Mesenchymal stem cell (in vitro differentiated cells and primary cell): ENCODE measurements at regions not wholly inside any gene's neighbourhood (a gene's known extent, or its start where the extent isn't known, plus 50 kb on each side); places are given as distances from the start of the nearest gene placed in this dataset.
A peak's percentile ranks its signal among the peaks of the same experiment; 100 is the strongest.

Experiments
- DNase-seq: peaks from one replicate; pipeline ENCODE4 v3.0.0-alpha.2; 2013
- H2AFZ ChIP-seq: one replicate; pipeline ENCODE4 v1.6.1; 2013; ENCODE audit warnings: low read depth, mild to moderate bottlenecking, control low read depth, inconsistent platforms, low read length, moderate library complexity
- H2AK5ac ChIP-seq: 2 replicates; pipeline ENCODE4 v1.6.1; 2013; ENCODE audit warnings: low read length, moderate library complexity, mild to moderate bottlenecking, inconsistent platforms; ENCODE audit not compliant: severe bottlenecking
- H2BK120ac ChIP-seq: one replicate; pipeline ENCODE4 v1.6.1; 2013; ENCODE audit warnings: low read depth, mild to moderate bottlenecking, inconsistent platforms, low read length, moderate library complexity
- H2BK12ac ChIP-seq, 2 experiments: one replicate each; pipeline ENCODE4 v1.6.1; 2013; ENCODE audit warnings: inconsistent platforms in 2 of 2, low read length in 2 of 2, mild to moderate bottlenecking in 2 of 2, moderate library complexity in 2 of 2, control low read depth in 1 of 2
- H2BK15ac ChIP-seq: one replicate; pipeline ENCODE4 v1.6.1; 2013; ENCODE audit warnings: mild to moderate bottlenecking, low read depth, inconsistent platforms; ENCODE audit not compliant: poor library complexity, severe bottlenecking
- H2BK5ac ChIP-seq: 2 replicates; pipeline ENCODE4 v1.6.1; 2013; ENCODE audit warnings: low read depth, mild to moderate bottlenecking, low read length, control low read depth, inconsistent platforms; ENCODE audit not compliant: poor library complexity, severe bottlenecking
- H3K14ac ChIP-seq, 2 experiments: one replicate each; pipeline ENCODE4 v1.6.1; 2013; ENCODE audit warnings: inconsistent platforms in 2 of 2, low read length in 2 of 2, control low read depth in 1 of 2, mild to moderate bottlenecking in 1 of 2, moderate library complexity in 1 of 2
- H3K18ac ChIP-seq, 2 experiments: one replicate each; pipeline ENCODE4 v1.6.1; 2013; ENCODE audit warnings: inconsistent platforms in 2 of 2, low read length in 2 of 2, control low read depth in 1 of 2, low read depth in 1 of 2, mild to moderate bottlenecking in 1 of 2
- H3K23ac ChIP-seq, 2 experiments: one replicate each; pipeline ENCODE4 v1.6.1; 2013; ENCODE audit warnings: inconsistent platforms in 2 of 2, low read length in 2 of 2, mild to moderate bottlenecking in 2 of 2, moderate library complexity in 2 of 2, control low read depth in 1 of 2
- H3K27ac ChIP-seq: 2 replicates; pipeline ENCODE4 v1.5.1; 2013; ENCODE audit warnings: mild to moderate bottlenecking, moderate library complexity, low read length, control low read depth, inconsistent platforms; ENCODE audit not compliant: poor library complexity, severe bottlenecking
- H3K27me3 ChIP-seq, 2 experiments: 2 replicates each; pipeline versions ENCODE4 v1.6.1 to v1.7.0; 2013; ENCODE audit warnings: low read length in 2 of 2, mild to moderate bottlenecking in 2 of 2, moderate library complexity in 2 of 2, control low read depth in 1 of 2, inconsistent platforms in 1 of 2; ENCODE audit not compliant: control insufficient read depth in 1 of 2, insufficient read depth in 1 of 2
- H3K36me3 ChIP-seq, 2 experiments: 2 replicates each; pipeline versions ENCODE4 v1.6.1 to v1.7.0; 2013; ENCODE audit warnings: low read length in 2 of 2, control low read depth in 1 of 2, inconsistent platforms in 1 of 2, low read depth in 1 of 2, mild to moderate bottlenecking in 1 of 2; ENCODE audit not compliant: insufficient read depth in 2 of 2, control insufficient read depth in 1 of 2
- H3K4ac ChIP-seq, 2 experiments: one replicate each; pipeline ENCODE4 v1.6.1; 2013; ENCODE audit warnings: inconsistent platforms in 2 of 2, low read length in 2 of 2, mild to moderate bottlenecking in 2 of 2, moderate library complexity in 2 of 2, control low read depth in 1 of 2, low read depth in 1 of 2
- H3K4me1 ChIP-seq: 2 replicates; pipeline ENCODE4 v1.6.1; 2013; ENCODE audit warnings: low read depth, low read length, control low read depth; ENCODE audit not compliant: control insufficient read depth, insufficient read depth
- H3K4me2 ChIP-seq: 2 replicates; pipeline ENCODE4 v1.6.1; 2013; ENCODE audit warnings: low read length, mild to moderate bottlenecking, inconsistent platforms; ENCODE audit not compliant: poor library complexity, severe bottlenecking
- H3K4me3 ChIP-seq, 2 experiments: 2 replicates each; pipeline versions ENCODE4 v1.5.1 to v1.7.0; 2013; ENCODE audit warnings: low read length in 2 of 2, mild to moderate bottlenecking in 2 of 2, control low read depth in 1 of 2, low read depth in 1 of 2; ENCODE audit not compliant: insufficient read depth in 1 of 2
- H3K79me1 ChIP-seq: replicated peaks from 2 replicates; pipeline ENCODE4 v1.6.1; 2013; ENCODE audit warnings: mild to moderate bottlenecking, control low read depth, low read length, inconsistent platforms; ENCODE audit not compliant: poor library complexity, severe bottlenecking
- H3K9ac ChIP-seq: 2 replicates; pipeline ENCODE4 v1.7.0; 2013; ENCODE audit warnings: mild to moderate bottlenecking, low read length, moderate library complexity
- H3K9me3 ChIP-seq: 2 replicates; pipeline ENCODE4 v1.7.0; 2013; ENCODE audit warnings: mild to moderate bottlenecking, low read length; ENCODE audit not compliant: control insufficient read depth
- H4K8ac ChIP-seq: one replicate; pipeline ENCODE4 v1.6.1; 2013; ENCODE audit warnings: inconsistent platforms, mild to moderate bottlenecking, low read length, moderate library complexity
- H4K91ac ChIP-seq: one replicate; pipeline ENCODE4 v1.6.1; 2013; ENCODE audit warnings: mild to moderate bottlenecking, low read length, inconsistent platforms
- WGBS: methylation state at CpG from one replicate; pipeline ENCODE4 v1.1.7; 2013; ENCODE audit warnings: mixed read lengths; 5-methylcytosine and 5-hydroxymethylcytosine counted together

DNA sequence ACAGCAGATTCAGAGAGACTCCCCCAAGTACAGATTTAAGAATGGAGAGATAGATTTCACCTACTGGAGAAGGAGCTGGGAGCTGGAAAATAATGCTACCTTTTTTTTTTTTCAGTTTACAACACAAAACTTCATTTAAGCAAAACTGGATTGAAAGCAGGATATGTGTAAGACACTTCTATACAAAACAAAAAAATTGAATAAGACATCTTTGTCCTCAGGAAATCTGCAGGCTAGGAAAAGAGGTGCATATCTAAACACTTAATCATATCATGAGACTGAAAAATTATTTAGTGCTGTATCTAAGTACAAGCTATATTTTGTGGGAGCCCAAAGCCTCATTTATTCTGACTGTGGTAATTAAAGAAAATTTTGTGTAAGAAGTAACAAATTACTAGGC, 516.1 kb downstream of the ZIC1 start:
- H2BK15ac ChIP-seq, result no peak overlapping the region
- H2AFZ ChIP-seq, result no peak overlapping the region
- no peak overlapping the region for H3K23ac ChIP-seq
- no peak overlapping the region for H2BK120ac ChIP-seq
- H3K27ac ChIP-seq, result no peak overlapping the region
- no peak for DNase-seq
- peak overlapping the region; percentile 36 for H3K9ac ChIP-seq
- no peaks in the 10 kb centered on the region for H3K79me1 ChIP-seq
- no peaks in the 10 kb centered on the region for H3K36me3 ChIP-seq
- no peak overlapping the region for H3K4me2 ChIP-seq
- no peaks in the 10 kb centered on the region for H3K9me3 ChIP-seq
- no peak overlapping the region for H2AK5ac ChIP-seq
- H3K4ac ChIP-seq, result no peak overlapping the region
- H2BK5ac ChIP-seq, result no peak overlapping the region
- no peak overlapping the region for H4K8ac ChIP-seq
- H4K91ac ChIP-seq, result no peak overlapping the region
- no peak overlapping the region for H3K14ac ChIP-seq
- H3K27me3 ChIP-seq, result no peaks in the 10 kb centered on the region
- no peak overlapping the region for H3K4me3 ChIP-seq
- no peaks in the 10 kb centered on the region for H3K4me1 ChIP-seq
- no peak overlapping the region for H3K18ac ChIP-seq
- no peak overlapping the region for H2BK12ac ChIP-seq

- no peak overlapping the region for H2BK5ac ChIP-seq
- H3K4me3 ChIP-seq, result no peak overlapping the region
- H3K36me3 ChIP-seq, result no peaks in the 10 kb centered on the region
- H3K4ac ChIP-seq, result no peak overlapping the region
- H2AFZ ChIP-seq, result no peak overlapping the region
- no peak overlapping the region for H3K27ac ChIP-seq
- H3K79me1 ChIP-seq, result no peaks in the 10 kb centered on the region
- H2BK120ac ChIP-seq, result no peak overlapping the region
- no peak overlapping the region for H2BK12ac ChIP-seq
- H2BK15ac ChIP-seq, result no peak overlapping the region
- 97% methylated on average over 3 of the region's 4 CpGs for WGBS
- H4K8ac ChIP-seq, result no peak overlapping the region
- no peak overlapping the region for H4K91ac ChIP-seq
- DNase-seq, result peak; percentile 13
- no peaks in the 10 kb centered on the region for H3K9me3 ChIP-seq
- H3K27me3 ChIP-seq, result no peaks in the 10 kb centered on the region
- no peak overlapping the region for H3K18ac ChIP-seq
- H2AK5ac ChIP-seq, result no peak overlapping the region
- H3K4me1 ChIP-seq, result no peaks in the 10 kb centered on the region
- H3K4me2 ChIP-seq, result no peak overlapping the region
- no peak overlapping the region for H3K23ac ChIP-seq
- no peak overlapping the region for H3K14ac ChIP-seq
- peak overlapping the region; percentile 4 for H3K9ac ChIP-seq
Measured at GRCh38 chr3:147930232-147930807, 521.2 kb downstream of the ZIC1 start.

- Histone ChIP-seq H3K79me1 (no peaks in the 10 kb centered on the region), H3K18ac (no peak overlapping the region), H2AK5ac (no peak overlapping the region), H4K91ac (no peak overlapping the region), H3K4ac (no peak overlapping the region), H3K4me2 (no peak overlapping the region), H2AFZ (no peak overlapping the region), H3K27ac (no peak overlapping the region), H3K9ac (no peak overlapping the region), H3K9me3 (no peaks in the 10 kb centered on the region), H2BK120ac (no peak overlapping the region), H3K27me3 (no peaks in the 10 kb centered on the region), H2BK5ac (no peak overlapping the region), H3K4me1 (no peaks in the 10 kb centered on the region), H3K23ac (no peak overlapping the region), H2BK12ac (no peak overlapping the region), H3K4me3 (no peak overlapping the region), H2BK15ac (no peak overlapping the region), H3K36me3 (no peaks in the 10 kb centered on the region), H4K8ac (no peak overlapping the region), H3K14ac (no peak overlapping the region)
- WGBS, result 67% methylated on average over 2 of the region's 4 CpGs
- DNase-seq, result no peak
Measured at GRCh38 chr3:147934451-147935180, 525.5 kb downstream of the ZIC1 start.

GRCh38 chr3:147937341-147937740, 528.2 kb downstream of the ZIC1 start:
- Histone ChIP-seq H3K4ac (no peak overlapping the region), H3K27ac (no peak overlapping the region), H3K9me3 (no peaks in the 10 kb centered on the region), H3K14ac (no peak overlapping the region), H3K4me3 (no peak overlapping the region), H2AK5ac (no peak overlapping the region), H2BK120ac (no peak overlapping the region), H3K36me3 (no peaks in the 10 kb centered on the region), H3K4me2 (no peak overlapping the region), H3K9ac (no peak overlapping the region), H4K91ac (no peak overlapping the region), H3K23ac (no peak overlapping the region), H2BK5ac (no peak overlapping the region), H2AFZ (no peak overlapping the region), H4K8ac (no peak overlapping the region), H3K27me3 (no peaks in the 10 kb centered on the region), H3K79me1 (no peaks in the 10 kb centered on the region), H3K4me1 (peaks cover 2% of the 10 kb centered on the region), H2BK12ac (no peak overlapping the region), H2BK15ac (no peak overlapping the region), H3K18ac (no peak overlapping the region)
- DNase-seq, result peak; percentile 16
